IMR-90 (cell line): ENCODE measurements at regions not wholly inside any gene's neighbourhood (a gene's known extent, or its start where the extent isn't known, plus 50 kb on each side); places are given as distances from the start of the nearest gene placed in this dataset.

Source experiments
- ATAC-seq: fragments of 200-7000 bp; cut with Tn5 transposase; 2 replicates; pipeline ENCODE4 v1.9.1; 2020; ENCODE audit warnings: low read depth, mild to moderate bottlenecking, moderate library complexity
- BruUV-seq: library from RNA; stranded (reverse); fragments of 400-500 nt; replicated peaks from 2 replicates; lab custom pipeline; 2021; lab: Mats Ljungman, UMichigan
- CTCF ChIA-PET: fragments of 300-600 bp; formaldehyde crosslinking; extraction: SDS; loops from one replicate; lab custom pipeline; 2021; ENCODE audit warnings: antibody characterized with exemption; lab: Yijun Ruan, JAX
- POLR2A ChIA-PET: fragments of 300-600 bp; sonication (Branson Sonifier 250); formaldehyde crosslinking; loops from one replicate; lab custom pipeline; 2022; ENCODE audit warnings: antibody characterized with exemption; ENCODE audit not compliant: unreplicated experiment; lab: Charles Lee
- DNase-seq: peaks from one replicate; pipeline ENCODE4 v3.0.0; 2013
- H2AFZ ChIP-seq: replicated peaks from 2 replicates; pipeline ENCODE3; 2013; ENCODE audit warnings: low read length, mild to moderate bottlenecking; ENCODE audit not compliant: poor library complexity
- H2AK5ac ChIP-seq: 2 replicates; pipeline ENCODE4 v1.6.1; 2013; ENCODE audit warnings: low read depth, low read length, inconsistent platforms
- H2AK9ac ChIP-seq: replicated peaks from 2 replicates; pipeline ENCODE3; 2013; ENCODE audit warnings: mild to moderate bottlenecking, low read depth, low read length, moderate library complexity; ENCODE audit not compliant: poor library complexity
- H2BK120ac ChIP-seq: 2 replicates; pipeline ENCODE4 v1.6.1; 2013; ENCODE audit warnings: low read depth, low read length, inconsistent platforms
- H2BK15ac ChIP-seq: 3 replicates; pipeline ENCODE4 v1.6.1; 2013; ENCODE audit warnings: low read depth, low read length, inconsistent platforms
- H2BK20ac ChIP-seq: 2 replicates; pipeline ENCODE4 v1.6.1; 2013; ENCODE audit warnings: low read depth, mild to moderate bottlenecking, inconsistent platforms, low read length, moderate library complexity
- H2BK5ac ChIP-seq: 2 replicates; pipeline ENCODE4 v1.6.1; 2013; ENCODE audit warnings: mild to moderate bottlenecking, low read depth, low read length, inconsistent platforms; ENCODE audit not compliant: poor library complexity, severe bottlenecking
- H3K14ac ChIP-seq: replicated peaks from 2 replicates; pipeline ENCODE4 v1.6.1; 2013; ENCODE audit warnings: low read depth, low read length, inconsistent platforms
- H3K18ac ChIP-seq: 2 replicates; pipeline ENCODE4 v1.6.1; 2013; ENCODE audit warnings: low read depth, low read length, control low read depth
- H3K23ac ChIP-seq: 2 replicates; pipeline ENCODE4 v1.6.1; 2013; ENCODE audit warnings: low read depth, low read length, inconsistent platforms
- H3K27ac ChIP-seq: 2 replicates; pipeline ENCODE4 v1.5.1; 2013; ENCODE audit warnings: mild to moderate bottlenecking, control low read depth, low read length; ENCODE audit not compliant: insufficient read depth
- H3K27me3 ChIP-seq: 2 replicates; pipeline ENCODE4 v1.6.1; 2013; ENCODE audit warnings: low read length; ENCODE audit not compliant: control insufficient read depth, insufficient read depth
- H3K36me3 ChIP-seq: 2 replicates; pipeline ENCODE4 v1.6.1; 2013; ENCODE audit warnings: low read length, mixed read lengths; ENCODE audit not compliant: control insufficient read depth, insufficient read depth
- H3K4ac ChIP-seq: 2 replicates; pipeline ENCODE4 v1.6.1; 2013; ENCODE audit warnings: low read depth, low read length, inconsistent platforms
- H3K4me1 ChIP-seq: 2 replicates; pipeline ENCODE4 v1.6.1; 2013; ENCODE audit warnings: low read length, mixed read lengths; ENCODE audit not compliant: control insufficient read depth, insufficient read depth
- H3K4me2 ChIP-seq: 2 replicates; pipeline ENCODE4 v1.6.1; 2013; ENCODE audit warnings: low read depth, mild to moderate bottlenecking, control low read depth, low read length, moderate library complexity
- H3K4me3 ChIP-seq: 2 replicates; pipeline ENCODE4 v1.5.1; 2013; ENCODE audit warnings: low read depth, mild to moderate bottlenecking, control low read depth, low read length, moderate library complexity; ENCODE audit not compliant: insufficient read depth
- H3K56ac ChIP-seq: 2 replicates; pipeline ENCODE4 v1.6.1; 2013; ENCODE audit warnings: low read length, inconsistent platforms; ENCODE audit not compliant: insufficient read depth; ENCODE audit errors: extremely low read depth
- H3K79me1 ChIP-seq, 2 experiments: 2 replicates each; pipeline ENCODE4 v1.6.1; 2013; ENCODE audit warnings: low read length in 2 of 2, inconsistent platforms in 1 of 2, low read depth in 1 of 2
- H3K9ac ChIP-seq: 2 replicates; pipeline ENCODE4 v1.6.1; 2013; ENCODE audit warnings: low read depth, low read length, control low read depth
- H3K9me1 ChIP-seq: 2 replicates; pipeline ENCODE4 v1.6.1; 2013; ENCODE audit warnings: low read length, inconsistent platforms; ENCODE audit not compliant: insufficient read depth
- H3K9me3 ChIP-seq: 2 replicates; pipeline ENCODE4 v1.6.1; 2013; ENCODE audit warnings: low read length; ENCODE audit not compliant: control insufficient read depth, insufficient read depth
- H4K20me1 ChIP-seq: 2 replicates; pipeline ENCODE4 v1.6.1; 2013; ENCODE audit warnings: low read length, inconsistent platforms; ENCODE audit not compliant: insufficient read depth
- H4K5ac ChIP-seq: 2 replicates; pipeline ENCODE4 v1.6.1; 2013; ENCODE audit warnings: mild to moderate bottlenecking, low read depth, low read length, control low read depth
- H4K8ac ChIP-seq, 2 experiments: 2 replicates each; pipeline ENCODE4 v1.6.1; 2013; ENCODE audit warnings: low read depth in 2 of 2, low read length in 2 of 2, control low read depth in 1 of 2, inconsistent platforms in 1 of 2
- H4K91ac ChIP-seq: 2 replicates; pipeline ENCODE4 v1.6.1; 2013; ENCODE audit warnings: low read depth, low read length, inconsistent platforms; ENCODE audit not compliant: insufficient read depth
- BHLHE40 ChIP-seq: fragments of 150-350 bp; IDR thresholded peaks from 2 replicates; pipeline ENCODE4 v1.6.1; 2016; ENCODE audit warnings: mild to moderate bottlenecking, low read depth, low read length
- NFE2L2 ChIP-seq: fragments of 150-350 bp; IDR thresholded peaks from 2 replicates; pipeline ENCODE4 v1.6.1; 2016; ENCODE audit warnings: low read depth, mild to moderate bottlenecking, low read length
- POLR2A ChIP-seq: IDR thresholded peaks from 2 replicates; pipeline ENCODE4 v1.6.1; 2012; ENCODE audit warnings: mild to moderate bottlenecking, low read depth, low read length
- RAD21 ChIP-seq: IDR thresholded peaks from 2 replicates; pipeline ENCODE4 v1.6.1; 2012; ENCODE audit warnings: low read length, improper control_type of control experiment
- WGBS, 2 experiments: methylation state at CpG; one replicate each; pipeline versions ENCODE4 v1.1.5 to v1.1.7; 2013; ENCODE audit warnings: missing lambda C conversion rate in 2 of 2; ENCODE audit not compliant: insufficient read length in 1 of 2; ENCODE audit errors: extremely low coverage in 2 of 2; 5-methylcytosine and 5-hydroxymethylcytosine counted together
- dilution Hi-C: fragments of 300-500 bp; cut with HindIII; formaldehyde crosslinking; loops from one replicate; pipeline ENCODE4 v1.14.3; 2018; ENCODE audit warnings: low sequenced_read_pairs; ENCODE audit not compliant: unreplicated experiment
- in situ Hi-C: fragments of 300-500 bp; cut with MboI; formaldehyde crosslinking; loops from 3 replicates; pipeline ENCODE4 v1.14.3; 2019; ENCODE audit warnings: low sequenced_read_pairs, inconsistent platforms, mixed read lengths
- intact Hi-C: fragments of 100-400 bp; cut with micrococcal nuclease; formaldehyde crosslinking; loops from 2 replicates; pipeline ENCODE4 v1.10.0; 2022

- no peak overlapping the region for H2BK5ac ChIP-seq
- TF ChIP-seq RAD21 (no peak), BHLHE40 (no peak), NFE2L2 (no peak), POLR2A (no peak)
- H3K36me3 ChIP-seq, result no peaks in the 10 kb centered on the region
- no peaks in the 10 kb centered on the region for H3K79me1 ChIP-seq
- CTCF ChIA-PET, result no interaction called here
- no peak overlapping the region for H3K23ac ChIP-seq
- H3K9me1 ChIP-seq, result no peaks in the 10 kb centered on the region
- H3K27ac ChIP-seq, result no peak overlapping the region
- H3K4me1 ChIP-seq, result no peaks in the 10 kb centered on the region
- intact Hi-C loops, result no loop called here
- H4K91ac ChIP-seq, result no peak overlapping the region
- H3K18ac ChIP-seq, result no peak overlapping the region
- no peak overlapping the region for H2BK120ac ChIP-seq
- H2BK15ac ChIP-seq, result no peak overlapping the region; the same call in 2 of the 3 replicates
- ATAC-seq (no peak), DNase-seq (no peak)
- H3K56ac ChIP-seq, result no peak overlapping the region
- H3K4me3 ChIP-seq, result no peak overlapping the region
- no peak overlapping the region for H2AFZ ChIP-seq
- no TSS peak for BruUV-seq
- WGBS, 2 experiments, result 85% methylated on average over 2 of the region's 5 CpGs; no CpG with 5 or more reads in 1 of the 2 experiments
- H2BK20ac ChIP-seq, result no peak overlapping the region
- H3K4ac ChIP-seq, result no peak overlapping the region
- H3K4me2 ChIP-seq, result no peak overlapping the region
- dilution Hi-C loops, result no loop called here
- H3K9me3 ChIP-seq, result peaks cover 5% of the 10 kb centered on the region; the same call in 1 of the 2 replicates
- in situ Hi-C loops, result no loop called here
- H2AK9ac ChIP-seq, result no peak overlapping the region
- no peak overlapping the region for H4K8ac ChIP-seq
- POLR2A ChIA-PET, result no interaction called here
- no peaks in the 10 kb centered on the region for H4K20me1 ChIP-seq
- H2AK5ac ChIP-seq, result no peak overlapping the region
- H4K5ac ChIP-seq, result no peak overlapping the region
- no peak overlapping the region for H3K9ac ChIP-seq
- H3K27me3 ChIP-seq, result no peaks in the 10 kb centered on the region
- no peak overlapping the region for H3K14ac ChIP-seq
These were observed 82.5 kb downstream of the DSEL start for GRCh38 chr18:67433971-67434370.
